Tibial nerve (tissue), 4 donors: ENCODE measurements at regions not wholly inside any gene's neighbourhood (a gene's known extent, or its start where the extent isn't known, plus 50 kb on each side); places are given as distances from the start of the nearest gene placed in this dataset.

Source experiments
- DNase-seq, 2 donors: peaks; one replicate each; pipeline ENCODE4 v3.0.0-alpha.2; 2019; ENCODE audit warnings: low spot score in 2 of 2
- H3K27ac ChIP-seq, 4 donors: fragments of 200-600 bp; sonication (generic) in 3 of 4; one replicate each; pipeline ENCODE4 v1.5.1; 2017 to 2019; ENCODE audit warnings: mild to moderate bottlenecking in 1 of 4
- H3K27me3 ChIP-seq, 2 donors: fragments of 200-600 bp; sonication (generic) in 1 of 2; one replicate each; pipeline versions ENCODE4 v1.5.1 to v1.6.0; 2017 to 2019
- H3K36me3 ChIP-seq, 3 donors: fragments of 200-600 bp; sonication (generic); one replicate each; pipeline ENCODE4 v1.5.1; 2018 to 2019
- H3K4me1 ChIP-seq, 4 donors: fragments of 200-600 bp; sonication (generic) in 3 of 4; one replicate each; pipeline ENCODE4 v1.5.1; 2017 to 2019
- H3K4me3 ChIP-seq, 4 donors: fragments of 200-600 bp; sonication (generic) in 3 of 4; one replicate each; pipeline ENCODE4 v1.5.1; 2017 to 2019; ENCODE audit warnings: mild to moderate bottlenecking in 1 of 4, moderate library complexity in 1 of 4
- H3K9me3 ChIP-seq, 4 donors: fragments of 200-600 bp; sonication (generic) in 3 of 4; one replicate each; pipeline ENCODE4 v1.5.1; 2017 to 2019
- CTCF ChIP-seq, 5 experiments: fragments of 200-600 bp in 3 of 5; fragments of 450-650 bp in 2 of 5; sonication (generic) in 3 of 5; IDR thresholded peaks; one replicate each; pipeline ENCODE4 v1.5.1; 2016 to 2019; ENCODE audit warnings: antibody characterized with exemption in 5 of 5, mild to moderate bottlenecking in 3 of 5, moderate library complexity in 2 of 5
- EP300 ChIP-seq, 2 donors: sonication (generic); formaldehyde crosslinking; IDR thresholded peaks; one replicate each; pipeline ENCODE4 v1.6.1; 2017; ENCODE audit warnings: antibody characterized with exemption in 2 of 2, mild to moderate bottlenecking in 1 of 2
- POLR2A ChIP-seq, 2 donors: fragments of 450-650 bp; IDR thresholded peaks; one replicate each; pipeline ENCODE4 v1.6.1; 2017; ENCODE audit warnings: antibody characterized with exemption in 2 of 2, mild to moderate bottlenecking in 2 of 2, moderate library complexity in 2 of 2
- WGBS, 2 donors: methylation state at CpG; one replicate each; pipeline ENCODE4 v1.1.5; 2018; 5-methylcytosine and 5-hydroxymethylcytosine counted together

DNA sequence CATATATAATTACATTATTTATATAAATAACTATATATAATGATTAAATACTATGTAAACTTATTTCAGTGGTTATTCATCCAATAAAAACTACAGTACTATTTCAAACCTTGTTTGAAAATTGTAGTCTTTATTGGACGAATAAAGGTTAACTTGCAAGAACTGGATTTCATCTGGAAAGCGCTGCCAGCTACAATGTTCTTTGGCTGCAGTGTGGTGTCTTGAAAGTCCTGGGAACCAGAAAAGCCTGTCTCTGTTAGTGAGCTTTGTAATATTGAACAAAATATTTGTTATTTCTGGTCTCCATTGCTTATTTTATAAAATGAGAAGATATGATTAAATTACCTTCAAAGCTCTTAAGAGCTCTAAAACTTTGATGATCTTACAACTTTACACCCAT lies 763.6 kb downstream of the ADGRL2 start:
- H3K36me3 ChIP-seq: no peaks in the 10 kb centered on the region
- no peak overlapping the region for H3K4me3 ChIP-seq
- 42 to 44% methylated on average over 2 of the region's 2 CpGs for WGBS, 2 donors
- H3K27ac ChIP-seq: no peak overlapping the region
- DNase-seq: no peak
- H3K27me3 ChIP-seq: no peaks in the 10 kb centered on the region
- H3K9me3 ChIP-seq: no peaks in the 10 kb centered on the region
- TF ChIP-seq CTCF (IDR thresholded peaks at IDR 0.05) (no peak), EP300 (IDR thresholded peaks at IDR 0.05) (no peak), POLR2A (IDR thresholded peaks at IDR 0.05) (no peak)
- H3K4me1 ChIP-seq: peaks cover 0 to 45% (median 5%) of the 10 kb centered on the region in 4 donors

DNA sequence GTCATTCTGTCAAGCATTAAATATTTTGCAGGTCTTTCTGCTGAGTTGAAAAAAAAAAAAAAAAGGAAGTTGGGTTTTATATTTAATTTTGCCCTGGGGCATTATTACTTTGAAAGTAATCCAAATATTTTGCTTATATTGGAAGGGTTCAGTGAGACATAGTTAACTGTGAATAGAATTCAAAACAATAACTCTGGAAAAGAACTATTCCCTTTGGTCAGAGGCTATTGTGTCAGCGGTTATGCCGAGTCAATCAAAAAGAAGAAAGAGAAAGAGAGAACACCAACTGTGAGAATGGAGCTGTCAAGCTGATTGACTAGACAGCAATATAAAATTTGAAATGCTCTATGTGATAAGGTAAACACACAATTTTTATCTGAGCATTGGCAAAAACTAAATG lies 761.7 kb downstream of the ADGRL2 start:
- peaks cover 0 to 45% (median 5%) of the 10 kb centered on the region in 4 donors for H3K4me1 ChIP-seq
- WGBS, 2 donors: 15 to 22% methylated on average over 2 of the region's 2 CpGs
- H3K4me3 ChIP-seq: no peak overlapping the region
- no peaks in the 10 kb centered on the region for H3K27me3 ChIP-seq
- H3K27ac ChIP-seq: no peak overlapping the region
- no peaks in the 10 kb centered on the region for H3K36me3 ChIP-seq
- no peak for DNase-seq
- TF ChIP-seq EP300 (IDR thresholded peaks at IDR 0.05) (no peak), POLR2A (IDR thresholded peaks at IDR 0.05) (no peak), CTCF (IDR thresholded peaks at IDR 0.05) (no peak)
- H3K9me3 ChIP-seq: no peaks in the 10 kb centered on the region

- Histone ChIP-seq H3K36me3 (no peaks in the 10 kb centered on the region), H3K4me3 (no peak overlapping the region), H3K27me3 (no peaks in the 10 kb centered on the region), H3K27ac (no peak overlapping the region), H3K9me3 (no peaks in the 10 kb centered on the region), H3K4me1 (peaks cover 0 to 39% (median 5%) of the 10 kb centered on the region in 4 donors)
- no peak for DNase-seq
- TF ChIP-seq POLR2A (IDR thresholded peaks at IDR 0.05) (no peak), EP300 (IDR thresholded peaks at IDR 0.05) (no peak), CTCF (IDR thresholded peaks at IDR 0.05) (no peak)
Measured at GRCh38 chr1:82560566-82560965, 759.8 kb downstream of the ADGRL2 start.

DNA sequence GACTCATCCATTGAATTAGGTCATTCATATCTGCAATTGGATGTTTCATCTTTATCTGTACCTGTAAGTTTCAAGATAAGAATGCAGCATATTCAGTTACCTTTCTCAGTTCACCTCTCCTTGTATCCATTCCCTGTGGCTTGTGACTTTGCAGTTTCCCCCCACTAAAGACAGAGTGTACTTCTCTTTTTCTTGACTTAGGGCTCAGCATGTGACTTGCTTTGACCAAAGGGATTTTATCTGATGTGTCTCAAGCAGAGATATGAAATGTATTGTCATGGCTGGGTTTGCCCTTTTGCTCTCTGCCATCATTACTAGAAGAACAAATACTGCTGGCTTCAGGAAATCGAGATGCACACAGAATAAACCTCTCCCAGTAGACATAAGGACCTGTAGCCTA lies 754.8 kb downstream of the ADGRL2 start:
- 22 to 36% methylated on average over 1 of the region's 1 CpG for WGBS, 2 donors
- DNase-seq: no peak
- TF ChIP-seq POLR2A (IDR thresholded peaks at IDR 0.05) (no peak), EP300 (IDR thresholded peaks at IDR 0.05) (no peak), CTCF (IDR thresholded peaks at IDR 0.05) (no peak)

DNA sequence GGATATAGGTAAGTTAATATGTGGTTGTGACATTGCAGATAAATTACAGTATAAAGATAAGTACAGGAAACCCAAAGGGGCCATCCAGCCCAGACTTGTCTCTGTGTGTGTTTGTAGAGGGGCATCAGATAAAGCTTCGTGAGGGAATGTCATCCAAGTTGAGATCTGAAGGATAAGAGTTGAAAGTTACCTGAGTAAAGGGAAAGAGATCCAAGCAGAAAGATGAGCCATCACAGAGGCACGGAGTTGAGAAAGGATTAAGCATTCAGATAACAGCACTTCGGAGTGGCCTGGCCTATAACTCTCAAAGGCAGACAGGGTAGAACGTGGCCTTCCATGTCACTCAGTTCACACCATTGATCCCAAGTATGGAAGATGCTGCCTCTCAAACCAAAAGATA lies 749.1 kb downstream of the ADGRL2 start:
- Histone ChIP-seq H3K9me3 (no peaks in the 10 kb centered on the region), H3K4me3 (no peak overlapping the region), H3K36me3 (no peaks in the 10 kb centered on the region), H3K4me1 (no peaks in the 10 kb centered on the region), H3K27me3 (no peaks in the 10 kb centered on the region), H3K27ac (no peak overlapping the region)
- DNase-seq: no peak
- TF ChIP-seq POLR2A (IDR thresholded peaks at IDR 0.05): no peak
- TF ChIP-seq CTCF (IDR thresholded peaks at IDR 0.05): no peak
- TF ChIP-seq EP300 (IDR thresholded peaks at IDR 0.05): no peak
- WGBS, 2 donors: 87 to 96% methylated on average over 4 of the region's 4 CpGs

More for the DNA sequence above, 754.8 kb downstream of the ADGRL2 start:
- Histone ChIP-seq H3K27me3 (no peaks in the 10 kb centered on the region), H3K4me1 (no peaks in the 10 kb centered on the region), H3K4me3 (no peak overlapping the region), H3K36me3 (no peaks in the 10 kb centered on the region), H3K9me3 (no peaks in the 10 kb centered on the region), H3K27ac (no peak overlapping the region)
